NT2/D1 (cell line): ENCODE measurements at regions not wholly inside any gene's neighbourhood (a gene's known extent, or its start where the extent isn't known, plus 50 kb on each side); places are given as distances from the start of the nearest gene placed in this dataset.

Experiments used
- DNase-seq: peaks from one replicate; pipeline ENCODE4 v3.0.0-alpha.2; 2011; ENCODE audit warnings: low read depth, low spot score
- H3K27me3 ChIP-seq: 2 replicates; pipeline ENCODE4 v1.6.0; 2011; ENCODE audit warnings: mild to moderate bottlenecking; ENCODE audit not compliant: insufficient read length, insufficient read depth
- H3K36me3 ChIP-seq: 2 replicates; pipeline ENCODE4 v1.6.1; 2011; ENCODE audit warnings: mild to moderate bottlenecking, low read length, mixed read lengths; ENCODE audit not compliant: insufficient read depth, insufficient read length
- H3K4me1 ChIP-seq: 2 replicates; pipeline ENCODE4 v1.5.1; 2011; ENCODE audit not compliant: insufficient read depth, insufficient read length
- H3K4me3 ChIP-seq: 2 replicates; pipeline ENCODE4 v1.5.1; 2011; ENCODE audit warnings: low read depth; ENCODE audit not compliant: insufficient read length
- H3K9ac ChIP-seq: 2 replicates; pipeline ENCODE4 v1.6.0; 2011; ENCODE audit warnings: low read depth; ENCODE audit not compliant: insufficient read length
- H3K9me3 ChIP-seq: 2 replicates; pipeline ENCODE4 v1.5.1; 2011; ENCODE audit warnings: mild to moderate bottlenecking, low read length; ENCODE audit not compliant: insufficient read depth
- SUZ12 ChIP-seq: IDR thresholded peaks from 2 replicates; pipeline ENCODE4 v1.6.1; 2011; ENCODE audit not compliant: insufficient read length, insufficient read depth; ENCODE audit errors: extremely low read depth
- YY1 ChIP-seq: IDR thresholded peaks from 2 replicates; pipeline ENCODE4 v1.6.1; 2011; ENCODE audit not compliant: insufficient read length, insufficient read depth
- ZNF274 ChIP-seq: IDR thresholded peaks from 2 replicates; pipeline ENCODE4 v1.6.1; 2011; ENCODE audit warnings: mild to moderate bottlenecking, low read depth, low read length

DNA sequence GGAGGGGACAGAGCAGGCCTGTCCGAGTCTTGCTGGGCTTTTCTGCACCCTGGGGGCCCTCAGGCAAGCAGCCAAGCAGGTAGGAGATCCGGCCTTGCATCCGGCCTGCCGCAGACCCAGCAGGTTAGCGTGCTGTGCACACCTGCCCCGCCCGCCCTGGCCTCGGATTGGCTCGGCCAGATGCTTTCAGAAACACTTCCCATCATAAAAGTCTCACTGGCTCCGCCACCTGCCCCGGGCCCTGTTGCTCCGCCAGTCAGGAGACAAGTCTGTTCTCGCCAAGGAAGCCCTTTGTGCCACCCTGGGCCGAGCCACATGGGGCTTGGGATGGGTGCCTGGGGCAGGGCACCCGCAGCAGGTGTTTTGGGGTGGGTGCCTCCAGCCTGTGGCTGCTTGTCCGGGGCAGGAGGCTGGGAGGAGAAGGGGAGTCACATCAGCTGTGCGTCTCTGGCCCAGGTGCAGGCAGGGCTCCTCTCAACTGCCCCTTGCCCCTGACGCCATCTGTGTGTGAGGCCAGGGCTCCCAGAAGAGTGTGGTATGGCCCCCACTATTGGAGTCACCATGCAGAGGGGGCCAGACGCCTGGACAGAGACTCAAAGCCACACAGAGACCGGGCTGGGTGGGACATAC, 228.2 kb upstream of the GSE1 start:
- TF ChIP-seq SUZ12: no peak
- no peaks in the 10 kb centered on the region for H3K9me3 ChIP-seq
- H3K4me3 ChIP-seq: no peak overlapping the region
- H3K36me3 ChIP-seq: no peaks in the 10 kb centered on the region
- no peak overlapping the region for H3K9ac ChIP-seq
- H3K4me1 ChIP-seq: peaks cover 14% of the 10 kb centered on the region
- DNase-seq: no peak
- no peaks in the 10 kb centered on the region for H3K27me3 ChIP-seq

- peaks cover 14% of the 10 kb centered on the region for H3K4me1 ChIP-seq
- H3K9ac ChIP-seq: no peak overlapping the region
- DNase-seq: no peak
- H3K27me3 ChIP-seq: no peaks in the 10 kb centered on the region
- no peaks in the 10 kb centered on the region for H3K9me3 ChIP-seq
- no peak overlapping the region for H3K4me3 ChIP-seq
- no peaks in the 10 kb centered on the region for H3K36me3 ChIP-seq
- TF ChIP-seq SUZ12 (no peak), YY1 (no peak), ZNF274 (no peak)
Observed at GRCh38 chr16:85385463-85386331, 227.4 kb upstream of the GSE1 start.

GRCh38 chr16:85386467-85387170, 226.5 kb upstream of the GSE1 start:
- DNase-seq: no peak
- no peaks in the 10 kb centered on the region for H3K36me3 ChIP-seq
- no peaks in the 10 kb centered on the region for H3K27me3 ChIP-seq
- H3K9me3 ChIP-seq: no peaks in the 10 kb centered on the region
- no peak overlapping the region for H3K9ac ChIP-seq
- TF ChIP-seq SUZ12 (no peak), YY1 (no peak)
- peaks cover 11% of the 10 kb centered on the region for H3K4me1 ChIP-seq
- no peak overlapping the region for H3K4me3 ChIP-seq

DNA sequence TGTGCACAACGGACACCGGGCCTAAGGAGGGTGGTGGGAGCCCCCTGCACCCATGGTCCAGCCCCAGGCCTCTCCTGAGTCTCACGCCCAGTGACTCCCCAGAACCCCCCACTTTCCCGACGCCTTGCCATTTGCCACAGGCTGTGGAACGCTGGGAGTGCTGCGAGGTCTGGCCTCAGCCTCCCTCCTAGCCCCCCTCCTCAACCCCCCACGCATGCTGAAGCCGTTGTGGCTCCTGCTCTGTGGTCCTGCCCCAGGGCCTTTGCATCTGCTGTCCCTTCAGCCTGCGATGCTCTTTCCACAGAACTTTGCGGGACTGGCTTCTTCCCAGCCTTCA, 226.0 kb upstream of the GSE1 start:
- no peak overlapping the region for H3K9ac ChIP-seq
- H3K4me1 ChIP-seq: peaks cover 10% of the 10 kb centered on the region
- H3K36me3 ChIP-seq: no peaks in the 10 kb centered on the region
- H3K4me3 ChIP-seq: no peak overlapping the region
- no peak for TF ChIP-seq ZNF274
- no peak for TF ChIP-seq YY1
- TF ChIP-seq SUZ12: no peak
- no peaks in the 10 kb centered on the region for H3K9me3 ChIP-seq
- no peak for DNase-seq
- no peaks in the 10 kb centered on the region for H3K27me3 ChIP-seq

DNA sequence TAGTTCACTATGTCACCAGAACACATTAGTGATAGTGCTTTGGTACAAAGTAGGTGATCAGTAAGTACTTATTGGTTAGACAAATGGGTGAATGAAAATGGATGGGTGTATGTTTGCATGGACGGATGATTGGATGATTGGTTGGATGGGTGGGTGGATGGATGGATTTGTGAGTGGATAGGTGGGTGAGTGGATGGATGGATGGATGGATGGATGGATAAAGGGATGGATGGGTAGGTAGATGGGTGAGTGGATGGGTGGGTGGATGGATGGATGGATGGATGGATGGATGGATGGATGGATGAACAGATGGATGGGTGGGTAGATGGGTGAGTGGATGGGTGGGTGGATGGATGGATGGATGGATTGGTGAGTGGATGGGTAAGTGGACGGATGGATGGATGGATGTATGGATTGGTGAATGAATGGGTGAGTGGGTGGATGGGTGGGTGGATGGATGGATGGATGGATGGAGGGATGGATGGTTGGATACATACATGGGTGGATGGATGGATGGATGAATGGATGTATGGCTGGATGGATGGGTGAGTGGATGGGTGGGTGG, 225.3 kb upstream of the GSE1 start:
- Histone ChIP-seq H3K9me3 (no peaks in the 10 kb centered on the region), H3K9ac (no peak overlapping the region), H3K36me3 (no peaks in the 10 kb centered on the region), H3K4me3 (no peak overlapping the region), H3K4me1 (peaks cover 4% of the 10 kb centered on the region), H3K27me3 (no peaks in the 10 kb centered on the region)
- TF ChIP-seq YY1: no peak
- TF ChIP-seq SUZ12: no peak
- TF ChIP-seq ZNF274: no peak
- DNase-seq: no peak

DNA sequence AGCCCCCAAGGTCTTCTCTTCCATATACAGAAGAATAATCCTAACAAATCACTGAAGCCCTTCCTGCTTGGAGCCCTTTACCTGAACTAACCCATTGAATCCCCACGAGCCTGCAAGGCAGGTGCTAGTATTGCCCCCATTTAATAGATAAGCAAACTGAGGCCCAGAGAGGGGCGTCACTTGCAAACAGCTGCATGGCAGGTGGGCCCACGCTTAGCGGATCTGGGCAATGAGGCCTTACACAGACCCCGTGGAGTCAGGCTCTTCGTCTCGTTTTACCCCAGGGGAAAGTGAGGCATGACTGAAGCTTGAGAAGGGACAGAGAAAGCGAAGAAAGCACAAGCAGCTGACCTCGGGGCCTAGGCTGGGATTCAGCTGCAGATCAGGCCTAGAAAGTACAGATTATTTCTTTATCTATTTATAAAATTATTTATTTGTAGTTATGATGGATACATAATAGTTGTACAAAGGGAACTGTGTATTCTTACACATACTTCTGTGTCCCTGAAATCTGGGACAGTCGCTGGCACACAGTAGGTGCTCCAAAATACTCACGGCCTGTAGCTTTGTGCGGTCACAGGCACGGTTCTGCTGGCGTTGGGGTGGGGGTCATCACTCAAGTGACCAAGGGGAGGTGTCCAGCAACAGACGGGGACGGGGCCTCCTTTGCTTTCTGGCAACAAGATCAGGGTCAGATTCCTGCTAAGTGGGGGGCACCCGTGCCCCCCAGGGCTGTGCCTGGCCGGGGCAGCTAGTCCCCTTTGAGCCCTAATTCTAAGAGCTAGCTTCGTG, 223.2 kb upstream of the GSE1 start:
- peaks cover 4% of the 10 kb centered on the region for H3K4me1 ChIP-seq
- H3K36me3 ChIP-seq: no peaks in the 10 kb centered on the region
- H3K4me3 ChIP-seq: no peak overlapping the region
- TF ChIP-seq ZNF274: no peak
- no peak for TF ChIP-seq YY1
- TF ChIP-seq SUZ12: no peak
- no peaks in the 10 kb centered on the region for H3K9me3 ChIP-seq
- DNase-seq: no peak
- H3K27me3 ChIP-seq: peaks cover 3% of the 10 kb centered on the region
- H3K9ac ChIP-seq: no peak overlapping the region
